ENCODE measurements at regions not wholly inside any gene's neighbourhood (a gene's known extent, or its start where the extent isn't known, plus 50 kb on each side); places are given as distances from the start of the nearest gene placed in this dataset.

GRCh38 chr12:92237262-92237661, 91.6 kb upstream of the BTG1 start:
- TF ChIP-seq SP3 (tag by site-specific recombination; IDR thresholded peaks at IDR 0.05) (no peak), ZNF830 (tag by site-specific recombination; IDR thresholded peaks at IDR 0.05; ENCODE audit: low read depth) (no peak), SALL2 (tag by site-specific recombination; IDR thresholded peaks at IDR 0.05; ENCODE audit: borderline replicate concordance) (no peak), TCF7L2 (IDR thresholded peaks at IDR 0.05; ENCODE audit: borderline replicate concordance, low read depth, low read length) (no peak), ZNF133 (tag by site-specific recombination; IDR thresholded peaks at IDR 0.05) (no peak)
